HPDE6-E6E7 (cell line): ENCODE measurements at regions not wholly inside any gene's neighbourhood (a gene's known extent, or its start where the extent isn't known, plus 50 kb on each side); places are given as distances from the start of the nearest gene placed in this dataset.

Source experiments
- DNase-seq: peaks from one replicate; pipeline ENCODE4 v3.0.0; 2011; ENCODE audit warnings: missing footprints; ENCODE audit errors: extremely low spot score

DNA sequence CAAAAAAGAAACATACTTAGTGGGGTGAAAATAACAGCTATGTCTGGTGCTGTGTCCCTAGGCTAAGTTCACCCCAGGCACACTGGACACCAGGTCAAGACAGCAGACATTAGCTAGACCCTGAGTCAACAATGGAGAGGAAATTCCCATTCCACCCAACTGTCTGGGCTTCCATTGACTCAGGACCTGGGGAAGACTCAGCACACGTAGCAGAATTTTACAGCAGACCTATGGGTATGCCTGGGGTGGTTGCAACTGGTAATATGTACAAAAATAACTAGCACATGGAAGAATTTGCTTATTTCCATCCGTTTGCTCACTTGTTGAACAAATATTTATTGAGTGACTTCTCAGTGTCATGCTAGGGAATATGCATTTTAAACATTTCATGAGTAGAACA is 117.0 kb downstream of the GAS1 start:
- DNase-seq = no peak

DNA sequence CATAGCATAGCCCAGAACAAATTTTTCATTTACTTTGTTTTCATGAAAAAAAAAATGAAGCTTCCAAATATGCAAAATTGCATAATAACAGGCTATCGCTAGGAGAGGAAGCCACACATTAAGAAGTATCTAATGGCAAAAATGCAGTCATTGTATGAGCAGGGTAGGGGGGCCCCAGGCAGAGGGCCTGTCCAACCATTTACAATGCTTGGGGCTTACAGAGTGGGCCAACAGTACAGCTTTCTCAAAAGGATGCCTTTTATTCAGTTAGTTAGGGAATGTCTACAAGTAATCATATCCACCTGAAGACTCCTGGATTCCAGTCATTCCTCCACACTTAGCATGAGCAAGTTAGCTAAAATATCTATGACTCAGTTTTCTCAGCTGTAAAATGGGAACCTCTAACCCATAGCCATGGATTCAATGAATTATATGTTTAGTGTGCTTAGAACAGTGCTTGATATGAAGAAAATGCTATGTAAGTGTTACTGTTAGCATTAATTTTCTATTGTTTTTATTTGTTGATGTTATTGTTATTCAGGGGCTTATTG is 117.7 kb downstream of the GAS1 start:
- no peak for DNase-seq

DNA sequence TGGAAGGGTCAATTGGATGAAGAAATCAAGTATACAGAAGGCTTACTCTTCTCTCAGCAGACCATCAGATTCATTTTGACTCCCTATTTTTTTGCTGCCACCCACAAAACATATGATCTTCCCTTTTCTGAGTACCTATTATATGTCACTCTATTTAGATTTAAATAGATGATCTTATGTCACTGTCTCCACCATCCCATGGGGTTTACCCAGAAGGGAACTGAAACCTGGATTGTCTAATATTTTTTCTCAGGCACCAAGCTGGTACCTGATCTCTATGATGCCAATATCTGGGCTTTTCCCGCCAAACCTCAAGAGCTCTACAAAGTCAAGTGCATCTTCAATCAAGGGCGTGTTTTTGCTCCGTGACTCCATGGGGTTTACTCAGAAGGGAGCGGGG is 118.7 kb downstream of the GAS1 start:
- no peak for DNase-seq

DNA sequence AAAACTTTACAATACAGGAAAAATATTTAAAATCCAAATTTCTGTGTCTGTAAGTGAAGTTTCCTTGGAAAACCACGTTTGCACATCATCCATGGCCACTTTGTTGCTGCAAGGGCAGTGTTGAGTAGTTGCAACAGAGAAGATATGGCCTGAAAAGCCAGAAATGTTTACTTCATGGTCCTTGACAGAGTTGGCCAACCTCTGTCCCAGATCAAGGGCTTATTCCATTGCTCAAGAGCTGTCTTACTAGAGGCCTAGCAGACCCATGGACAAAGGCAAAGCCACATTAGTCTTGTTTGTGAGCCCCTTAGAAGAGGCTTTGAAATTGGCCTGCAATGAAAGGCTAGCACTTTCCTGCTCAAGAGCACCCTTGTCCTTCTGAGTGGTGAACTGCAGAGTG is 119.4 kb downstream of the GAS1 start:
- DNase-seq = no peak

DNA sequence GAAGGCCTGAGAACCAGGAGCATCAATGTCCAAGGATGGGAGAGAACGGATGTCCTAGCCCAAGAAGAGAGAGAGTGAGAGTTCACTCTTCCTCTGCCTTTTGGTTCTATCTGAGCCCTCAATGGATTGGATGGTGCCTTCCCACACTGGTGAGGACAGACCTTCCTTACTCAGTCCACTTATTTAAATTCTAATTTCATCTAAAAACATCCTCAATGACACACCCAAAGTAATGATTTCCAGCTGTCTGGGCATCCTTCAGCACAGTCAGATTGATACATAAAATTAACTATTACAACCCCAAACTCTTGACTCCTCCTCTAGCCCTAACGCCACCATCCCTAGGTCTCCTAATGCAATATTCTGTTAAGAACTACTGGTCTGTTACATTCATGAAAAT is 122.0 kb downstream of the GAS1 start:
- DNase-seq = no peak

DNA sequence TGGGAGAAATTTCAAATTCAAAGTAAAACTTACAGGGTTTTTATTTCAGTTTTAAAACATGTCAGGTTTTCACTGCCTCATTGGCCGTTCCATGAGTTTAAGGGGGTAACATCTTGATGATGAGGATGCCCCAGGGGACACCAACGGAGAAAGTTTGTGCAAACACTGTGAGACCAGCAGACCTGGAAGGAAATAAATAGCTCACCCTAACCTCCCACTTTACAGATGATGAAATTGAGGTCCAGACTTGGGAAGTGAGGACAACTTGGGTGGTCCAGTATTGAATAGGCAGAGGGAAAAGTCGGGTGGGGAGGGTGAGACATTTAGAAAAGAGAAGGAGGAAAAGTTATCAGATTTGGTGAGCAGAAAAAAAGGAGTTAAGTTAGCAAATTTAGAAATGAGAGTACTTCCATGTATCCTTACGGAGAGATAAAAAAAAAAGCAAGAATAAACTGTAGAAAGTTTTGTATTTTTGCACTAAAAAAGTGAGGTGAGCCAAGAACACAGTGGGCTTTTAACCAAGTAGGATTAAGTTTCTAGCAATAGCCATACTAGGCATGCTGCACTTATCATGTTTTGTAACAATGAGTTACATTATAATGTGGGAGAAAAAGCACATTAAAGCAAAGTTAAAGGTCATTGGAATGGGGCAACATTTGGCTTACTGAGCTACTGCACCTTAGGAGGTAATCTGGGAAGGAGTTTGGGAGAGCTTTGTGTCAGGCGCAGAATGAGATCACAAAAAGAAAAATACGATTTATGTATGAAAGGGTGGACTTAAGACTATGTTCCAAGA is 125.1 kb downstream of the GAS1 start:
- no peak for DNase-seq

DNA sequence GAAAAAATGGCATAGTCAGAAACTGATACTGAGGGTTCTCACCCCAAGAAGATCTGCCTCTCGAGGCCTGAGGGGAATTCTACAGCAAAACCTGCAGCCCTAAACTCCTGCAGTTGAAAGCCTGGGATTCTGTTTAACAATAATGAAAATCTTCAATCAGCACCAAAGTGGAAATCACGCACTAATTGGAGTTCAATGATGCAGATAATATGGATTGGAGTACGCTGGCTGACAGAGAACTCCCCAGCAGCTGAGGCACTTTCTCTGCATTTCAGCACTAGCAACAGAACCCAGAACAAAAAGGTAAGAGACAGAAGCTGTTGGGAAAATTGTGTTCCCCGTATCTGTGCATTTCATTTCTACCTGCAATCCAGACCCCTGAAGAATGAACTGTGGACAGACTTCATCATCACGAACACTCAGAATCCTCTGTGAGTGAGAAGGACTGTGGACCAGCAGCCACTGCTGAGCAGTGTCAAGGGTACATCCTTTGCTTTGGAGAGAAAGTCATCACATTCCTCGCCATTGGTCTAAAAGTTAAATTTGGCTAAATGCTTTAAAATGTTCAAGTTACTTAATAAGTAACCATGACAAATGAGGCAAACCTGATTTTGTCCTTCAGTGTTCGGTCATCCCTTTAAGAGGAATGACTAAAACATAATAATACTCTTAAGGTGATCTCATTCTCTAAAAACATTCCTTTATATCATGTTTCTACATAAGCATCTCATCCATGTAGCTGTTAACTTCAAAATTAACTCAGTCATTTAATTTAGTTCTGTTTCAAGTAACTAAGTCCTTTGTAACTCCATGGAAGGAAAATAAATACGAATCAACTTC is 126.1 kb downstream of the GAS1 start:
- no peak for DNase-seq

DNA sequence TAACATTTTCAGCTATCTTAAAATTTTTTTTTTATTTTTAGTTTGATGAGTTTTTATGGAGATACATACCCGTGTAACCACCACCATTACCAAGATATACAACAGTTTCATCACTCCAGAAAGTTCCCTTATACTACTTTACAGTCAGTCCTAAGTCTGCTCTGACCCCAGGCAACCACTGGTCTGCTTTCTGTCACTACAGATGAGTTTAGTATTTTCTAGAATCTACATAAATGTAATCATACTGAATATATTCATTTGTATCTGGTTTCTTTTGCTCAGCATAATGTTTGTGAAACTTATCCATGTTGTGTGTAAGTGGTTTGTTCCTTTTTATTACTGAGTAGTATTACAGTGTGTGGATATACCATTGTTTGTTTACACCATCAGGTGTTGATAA is 127.8 kb downstream of the GAS1 start:
- no peak for DNase-seq

DNA sequence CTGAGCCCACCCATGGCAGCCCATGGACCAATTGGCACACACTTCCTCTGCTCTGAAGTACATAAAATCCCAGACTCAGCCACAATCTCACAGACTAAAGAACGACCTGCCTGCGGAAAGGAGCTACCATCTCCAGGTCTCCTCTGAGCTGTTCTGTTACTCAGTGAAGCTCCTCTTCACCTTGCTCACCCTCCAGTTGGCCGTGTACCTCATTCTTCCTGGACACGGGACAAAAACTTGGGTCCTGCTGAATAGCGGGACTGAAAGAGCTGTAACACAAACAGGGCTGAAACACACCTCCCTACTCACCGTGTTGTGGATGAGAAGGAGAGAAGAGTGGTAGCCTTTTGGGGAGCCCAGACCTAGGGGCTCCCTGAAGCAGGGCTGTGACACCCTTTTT is 128.7 kb downstream of the GAS1 start:
- no peak for DNase-seq

DNA sequence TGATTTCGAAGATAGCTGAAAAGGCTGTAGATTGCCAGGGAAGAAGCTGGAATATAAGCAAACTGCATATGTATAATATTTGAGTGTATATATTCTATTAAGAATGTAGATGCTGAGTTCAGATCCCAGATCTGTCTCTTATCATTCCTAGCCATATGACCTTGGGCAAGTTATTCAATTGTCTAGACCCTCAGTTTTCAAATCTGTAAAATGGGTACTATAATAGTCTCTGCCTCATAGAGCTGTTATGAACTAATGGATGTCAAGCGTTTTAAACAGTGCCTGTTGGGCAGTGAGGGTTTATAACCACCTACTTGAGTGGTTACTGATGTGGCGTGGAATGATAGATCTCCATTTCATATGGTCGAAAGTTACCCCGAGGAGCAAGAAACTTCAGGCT is 130.4 kb downstream of the GAS1 start:
- DNase-seq = no peak

DNA sequence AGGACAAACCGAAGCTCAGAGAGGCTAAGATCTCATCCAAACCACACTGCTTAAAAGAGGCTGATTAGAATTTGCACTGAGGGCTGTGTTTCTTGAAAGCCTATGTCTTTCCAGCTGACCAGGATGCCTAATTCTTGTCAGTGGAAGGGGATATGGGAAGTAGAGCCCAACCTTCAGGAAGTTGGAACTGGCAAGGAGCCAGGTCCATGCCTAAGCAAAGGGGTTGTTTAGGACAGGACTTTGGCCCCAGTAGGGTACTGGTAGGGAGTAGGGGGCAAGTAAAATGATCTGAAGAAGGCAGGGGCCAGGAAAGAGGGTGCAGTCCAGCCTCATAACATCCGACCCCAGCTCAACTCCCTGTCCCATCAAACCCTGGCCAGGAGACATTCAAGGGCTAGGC is 130.9 kb downstream of the GAS1 start:
- no peak for DNase-seq

DNA sequence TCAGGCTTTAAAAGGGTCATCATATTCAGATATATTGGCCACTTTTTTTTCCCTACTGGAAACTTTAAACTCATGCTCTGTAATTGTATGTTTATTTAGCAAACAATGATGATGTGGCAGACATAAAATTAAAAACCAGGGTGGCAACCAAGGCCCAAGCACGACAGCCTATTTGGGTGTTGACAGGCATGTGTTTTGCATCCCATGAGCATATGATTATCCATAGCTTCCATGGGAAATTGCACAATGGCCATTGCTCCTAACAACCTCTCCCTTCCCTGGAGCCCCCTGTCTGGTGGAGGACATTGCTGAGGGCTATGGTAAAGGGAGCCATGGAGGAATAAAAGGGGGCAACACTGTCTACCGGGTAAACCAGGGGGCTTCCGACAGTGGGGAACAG is 134.7 kb downstream of the GAS1 start:
- no peak for DNase-seq

DNA sequence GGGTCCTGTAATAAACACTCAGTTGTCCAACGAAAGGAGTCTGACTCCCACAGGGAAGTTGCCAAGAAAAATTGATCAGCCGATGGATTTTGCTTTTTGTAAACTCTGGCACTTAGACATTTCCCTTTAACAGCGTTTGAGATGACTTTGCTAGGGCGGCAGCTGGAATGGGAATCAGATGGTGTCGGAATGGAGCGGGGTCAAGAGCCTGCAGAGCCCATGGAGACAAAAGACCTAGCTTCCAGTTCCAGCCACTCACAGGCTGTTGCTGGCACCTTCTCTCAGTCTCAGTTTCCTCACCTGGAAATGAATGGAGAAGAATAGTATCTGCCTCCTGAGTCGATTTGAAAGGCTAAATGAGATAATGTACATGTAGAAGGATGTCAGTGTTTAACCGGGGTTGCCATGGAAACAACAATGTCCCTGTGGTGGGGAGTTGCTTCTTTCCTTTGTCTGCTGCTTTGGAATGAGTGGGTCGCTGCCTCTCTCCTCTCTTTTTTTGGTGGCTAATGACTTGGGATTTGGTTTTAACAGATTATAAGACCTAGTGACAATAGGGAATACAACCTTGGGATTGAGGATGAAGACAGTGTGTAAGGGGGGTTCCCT is 137.4 kb downstream of the GAS1 start:
- no peak for DNase-seq

DNA sequence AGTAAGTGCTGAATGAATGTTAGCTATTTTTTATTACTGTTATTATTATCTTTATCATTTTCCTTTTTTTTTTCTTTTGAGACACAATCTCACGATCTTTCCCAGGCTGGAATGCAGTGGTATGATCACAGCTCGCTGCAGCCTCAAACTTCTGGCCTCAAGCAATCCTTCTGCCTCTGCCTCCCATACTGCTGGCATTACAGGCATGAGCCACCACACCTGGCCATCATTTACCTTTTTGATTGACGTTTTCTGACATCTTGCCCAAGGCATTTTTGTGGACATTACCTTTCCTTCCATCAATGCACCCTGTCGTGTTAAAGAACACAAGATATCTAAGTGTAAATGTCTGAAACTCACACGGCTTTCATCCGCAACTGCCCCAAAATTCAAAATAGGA is 138.2 kb downstream of the GAS1 start:
- no peak for DNase-seq

DNA sequence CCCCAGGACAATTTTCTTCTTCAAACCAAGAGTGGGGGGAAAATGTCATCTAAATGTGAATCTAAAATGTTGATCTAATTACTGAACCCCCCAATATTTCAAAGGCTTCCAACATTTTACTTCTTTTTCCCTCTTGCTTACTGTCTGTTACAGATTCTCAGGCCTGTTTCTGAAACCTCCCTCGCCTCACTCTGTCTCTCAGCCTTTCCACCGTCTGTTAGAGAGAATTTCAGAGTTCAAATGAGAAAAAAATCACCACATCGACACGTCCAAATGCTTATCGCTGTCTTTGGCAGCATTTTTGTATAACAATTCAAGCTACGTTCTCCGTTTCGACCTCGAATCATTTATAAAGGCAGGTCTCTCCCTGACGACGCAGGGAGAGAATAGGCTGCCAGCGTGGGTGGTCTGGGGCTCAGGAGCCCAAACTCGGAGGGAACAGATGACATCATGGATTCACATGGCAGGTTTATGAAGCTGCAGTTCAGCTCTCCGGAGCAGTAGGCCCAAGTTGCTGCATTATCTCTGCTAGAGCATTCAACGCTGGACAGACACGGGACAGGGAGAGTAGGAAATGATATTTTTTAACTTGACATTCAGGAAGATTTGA is 139.8 kb downstream of the GAS1 start:
- DNase-seq = no peak

DNA sequence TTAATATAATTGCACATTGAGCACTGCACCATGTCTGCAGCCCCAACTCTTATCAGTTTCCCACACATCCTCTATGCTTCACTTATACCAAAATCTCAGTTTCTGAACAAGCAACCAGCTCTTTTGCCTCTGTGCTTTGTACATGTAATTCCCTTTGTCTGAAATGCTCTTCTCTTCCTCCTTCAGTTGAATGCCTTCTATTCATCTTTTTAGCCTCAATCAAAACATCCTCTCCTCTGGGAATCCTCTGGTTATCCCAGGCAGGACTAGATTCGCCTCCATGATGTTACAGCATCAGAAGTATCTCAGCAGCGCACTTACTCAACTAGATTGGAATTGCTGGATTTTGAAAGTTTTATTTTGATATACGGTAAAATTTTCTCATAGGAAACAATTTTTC is 143.3 kb downstream of the GAS1 start:
- DNase-seq = no peak

DNA sequence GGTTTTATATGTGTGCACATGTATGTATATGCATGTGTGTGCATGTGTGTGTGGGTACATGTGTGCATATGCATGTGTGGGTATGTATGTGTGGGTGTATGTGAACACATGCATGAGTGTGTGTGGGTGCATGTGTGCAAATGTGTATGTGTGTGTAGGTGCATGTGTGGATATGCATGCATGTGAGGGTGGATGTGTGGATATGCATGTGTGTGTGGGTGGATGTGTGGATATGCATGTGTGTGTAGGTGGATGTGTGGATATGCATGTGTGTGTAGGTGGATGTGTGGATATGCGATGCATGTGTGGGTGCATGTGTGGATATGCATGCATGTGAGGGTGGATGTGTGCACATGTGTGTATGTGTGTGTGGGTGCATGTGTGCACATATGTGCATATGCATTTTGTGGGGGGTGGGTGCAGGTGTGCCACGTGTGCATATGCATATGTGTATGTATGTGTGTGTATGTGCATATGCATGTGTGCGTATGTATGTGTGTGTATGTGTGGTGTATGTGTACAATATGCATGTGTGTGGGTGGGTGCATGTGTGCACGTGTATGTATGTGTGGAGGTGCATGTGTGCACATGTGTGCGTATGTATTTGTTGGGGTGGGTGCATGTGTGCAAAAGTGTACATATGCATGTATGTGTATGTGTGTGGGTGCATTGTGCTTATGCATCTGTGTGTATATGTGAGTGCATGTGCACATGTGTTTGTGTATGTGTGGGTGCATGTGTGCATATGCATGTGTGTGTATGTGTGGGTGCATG is 144.2 kb downstream of the GAS1 start:
- DNase-seq = no peak

DNA sequence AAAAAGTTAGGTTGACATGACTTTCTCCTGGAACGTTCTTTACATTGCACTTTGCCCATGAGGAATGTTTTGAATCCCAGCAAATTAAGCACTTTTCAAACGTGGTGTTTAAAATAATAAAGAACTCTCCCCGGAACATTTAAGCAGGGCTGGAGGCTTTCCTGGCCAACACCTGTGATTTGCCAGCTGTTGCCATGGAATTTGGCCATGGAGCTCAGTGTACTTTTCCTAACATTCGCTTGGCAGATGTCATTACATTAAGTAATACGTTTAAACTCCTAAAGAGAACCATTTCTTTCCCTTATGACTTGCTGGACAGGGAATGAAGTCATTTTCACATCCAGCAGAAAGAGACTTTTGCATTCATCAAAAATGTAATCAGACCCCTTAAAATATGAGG is 146.1 kb downstream of the GAS1 start:
- DNase-seq = no peak

DNA sequence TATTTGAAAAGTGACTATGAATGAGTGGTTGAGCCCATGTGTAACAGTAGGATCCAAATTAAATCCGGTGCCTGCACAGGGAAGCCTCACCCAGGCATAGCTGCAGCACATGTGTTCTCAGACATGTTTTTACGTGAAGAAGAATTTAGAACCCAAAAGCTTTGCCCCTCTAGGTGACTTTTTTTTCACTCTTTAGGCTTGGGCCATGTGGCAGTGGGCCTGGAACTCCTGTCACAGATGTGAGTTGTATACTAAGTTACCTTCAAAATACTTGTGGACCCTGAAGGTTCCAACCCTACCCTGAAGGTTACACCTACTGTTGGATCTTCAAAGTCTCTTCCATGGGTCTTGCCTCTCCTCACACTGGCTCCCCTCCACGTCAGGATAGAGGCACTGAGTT is 146.6 kb downstream of the GAS1 start:
- DNase-seq = no peak

DNA sequence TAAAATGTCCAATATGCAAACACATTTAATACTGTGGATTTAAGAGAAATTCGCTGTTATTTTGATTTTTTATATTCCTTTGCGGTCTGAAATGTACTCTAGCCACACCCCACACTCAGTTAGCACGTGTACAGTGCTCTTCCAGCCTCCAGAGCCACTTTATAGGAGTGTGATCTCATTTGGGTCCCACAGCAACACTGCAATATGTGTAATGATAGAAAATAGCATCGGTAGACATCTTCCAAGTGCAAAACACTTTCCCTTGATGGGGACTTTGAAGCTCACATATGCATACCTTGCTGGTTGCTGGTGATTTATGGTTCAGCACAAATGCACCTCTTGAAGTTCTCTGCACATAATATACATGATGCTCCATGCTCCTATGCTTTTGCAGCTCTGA is 148.3 kb downstream of the GAS1 start:
- no peak for DNase-seq

DNA sequence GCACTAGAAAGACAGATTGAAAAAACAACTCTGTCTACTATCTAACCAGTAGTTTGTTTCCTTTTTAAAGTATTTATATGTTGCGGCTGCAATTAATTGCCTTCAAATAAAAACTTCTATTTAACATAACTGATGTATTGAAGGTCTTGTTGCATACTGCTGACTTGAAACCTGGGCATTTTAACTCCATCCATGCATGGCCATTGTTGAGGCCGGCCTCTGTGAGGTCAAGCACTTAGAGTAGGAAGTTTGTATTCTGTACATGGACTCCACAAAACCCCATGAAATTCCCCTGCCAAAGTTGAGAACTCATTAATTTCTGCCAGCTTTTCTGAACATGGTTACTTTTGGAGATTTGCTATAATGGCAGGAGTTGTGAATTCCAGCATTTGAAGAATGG is 150.6 kb downstream of the GAS1 start:
- no peak for DNase-seq
